Activated naive CD4-positive, alpha-beta T cell treated with anti-CD3 and anti-CD28 coated beads for 36 hours (primary cell): ENCODE measurements at regions not wholly inside any gene's neighbourhood (a gene's known extent, or its start where the extent isn't known, plus 50 kb on each side); places are given as distances from the start of the nearest gene placed in this dataset.
"Not testable (repeated sequence)": the region's sequence is repeated elsewhere in the genome, so short reads cannot be mapped to it uniquely, and the experiment has no call there.

Source experiments
- CTCF ChIA-PET: fragments of 350-600 bp; sonication (Branson Sonifier 250); formaldehyde crosslinking; loops from one replicate; lab custom pipeline; 2021; ENCODE audit warnings: antibody characterized with exemption; lab: Charles Lee
- DNase-seq: peaks from one replicate; pipeline ENCODE4 v3.0.0-alpha.2; 2020
- H3K27ac Mint-ChIP-seq: one replicate; pipeline ENCODE4 v1.8.0; 2021; ENCODE audit warnings: mild to moderate bottlenecking, mixed read lengths
- H3K27me3 Mint-ChIP-seq: one replicate; pipeline ENCODE4 v1.8.0; 2021; ENCODE audit warnings: low read depth, mixed read lengths
- H3K36me3 Mint-ChIP-seq: one replicate; pipeline ENCODE4 v1.8.0; 2021; ENCODE audit warnings: low read depth, mixed read lengths
- H3K4me1 Mint-ChIP-seq: one replicate; pipeline ENCODE4 v1.8.0; 2021; ENCODE audit warnings: low read depth, mixed read lengths
- H3K4me3 Mint-ChIP-seq: one replicate; pipeline ENCODE4 v1.8.0; 2021; ENCODE audit warnings: mild to moderate bottlenecking, moderate library complexity, mixed read lengths
- H3K9me3 Mint-ChIP-seq: one replicate; pipeline ENCODE4 v1.8.0; 2021; ENCODE audit warnings: mixed read lengths
- intact Hi-C: fragments of 100-400 bp; cut with micrococcal nuclease; formaldehyde crosslinking; loops from one replicate; pipeline ENCODE4 v1.15.1; 2023

DNA sequence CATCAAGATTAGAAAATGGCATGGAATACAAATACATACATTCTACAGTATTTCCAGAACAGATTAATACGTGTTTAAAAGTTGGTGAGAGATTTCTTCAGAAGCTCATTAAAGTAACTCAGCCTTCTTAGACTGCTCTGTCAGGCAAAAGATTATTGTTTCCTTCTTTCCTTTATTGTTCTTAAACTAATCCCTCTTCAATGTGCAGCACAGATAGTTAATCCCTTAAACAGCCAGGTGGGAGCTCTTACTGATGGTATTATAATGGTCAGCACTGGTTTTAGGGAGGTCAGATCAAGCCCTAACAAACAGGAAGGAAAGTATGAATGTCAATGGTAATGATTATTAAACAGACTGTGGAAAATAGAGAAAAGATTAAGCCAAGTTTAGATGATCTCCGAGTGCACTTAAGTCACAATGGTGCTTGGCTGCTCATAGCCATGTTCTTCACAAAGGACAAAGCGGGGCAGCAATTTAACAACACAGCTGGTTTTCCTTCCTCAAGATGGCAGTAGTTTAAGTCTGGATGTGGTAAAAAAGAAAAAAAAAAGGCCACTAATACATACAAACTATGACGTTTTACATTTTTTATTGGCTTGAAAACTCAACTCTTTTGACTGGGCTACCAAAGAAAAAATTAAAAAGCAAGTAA, 992.6 kb downstream of the PCDH9 start:
- intact Hi-C loops, result no loop called here
- Mint-ChIP-seq H3K27ac (no peak overlapping the region), H3K4me1 (no peaks in the 10 kb centered on the region), H3K9me3 (peaks cover 3% of the 10 kb centered on the region), H3K27me3 (no peaks in the 10 kb centered on the region), H3K36me3 (no peaks in the 10 kb centered on the region), H3K4me3 (no peak overlapping the region)
- DNase-seq, result no peak
- CTCF ChIA-PET, result no interaction called here

DNA sequence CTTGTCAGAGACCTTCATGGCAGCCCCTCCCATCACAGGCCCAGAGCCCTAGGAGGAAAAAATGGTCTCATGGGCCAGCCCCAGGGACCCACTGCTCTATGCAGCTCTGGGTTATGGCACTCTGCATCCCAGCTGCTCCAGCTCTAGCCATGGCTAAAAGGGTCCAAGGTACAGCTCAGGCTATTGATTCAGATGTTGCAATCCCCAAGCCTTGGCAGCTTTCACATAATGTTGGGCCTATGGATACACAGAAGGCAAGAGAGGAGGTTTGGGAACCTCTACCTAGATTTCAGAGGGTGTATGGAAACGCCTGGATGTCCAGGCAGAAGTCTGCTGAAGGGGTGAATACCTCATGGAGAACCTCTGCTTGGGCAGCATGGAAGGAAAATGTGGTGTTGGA, 996.0 kb downstream of the PCDH9 start:
- Mint-ChIP-seq H3K27me3 (no peaks in the 10 kb centered on the region), H3K27ac (no peak overlapping the region), H3K36me3 (no peaks in the 10 kb centered on the region)

DNA sequence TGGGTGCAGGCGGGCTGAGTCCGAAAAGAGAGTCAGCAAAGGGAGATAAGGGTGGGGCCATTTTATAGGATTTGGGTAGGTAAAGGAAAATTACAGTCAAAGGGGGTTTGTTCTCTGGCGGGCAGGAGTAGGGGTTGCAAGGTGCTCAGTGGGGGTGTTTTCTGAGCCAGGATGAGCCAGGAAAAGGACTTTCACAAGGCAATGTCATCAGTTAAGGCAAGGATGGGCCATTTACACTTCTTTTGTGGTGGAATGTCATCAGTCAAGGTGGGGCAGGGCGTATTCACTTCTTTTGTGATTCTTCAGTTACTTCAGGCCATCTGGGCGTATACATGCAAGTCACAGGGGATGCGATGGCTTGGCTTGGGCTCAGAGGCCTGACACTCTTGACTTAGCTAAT, 998.2 kb downstream of the PCDH9 start:
- H3K27me3 Mint-ChIP-seq, H3K9me3 Mint-ChIP-seq, H3K27ac Mint-ChIP-seq, H3K4me3 Mint-ChIP-seq, DNase-seq, CTCF ChIA-PET, intact Hi-C loops, H3K4me1 Mint-ChIP-seq, H3K36me3 Mint-ChIP-seq: not testable (repeated sequence)

More for the DNA sequence above, 996.0 kb downstream of the PCDH9 start:
- H3K4me3 Mint-ChIP-seq, result no peak overlapping the region
- H3K9me3 Mint-ChIP-seq, result peaks cover 3% of the 10 kb centered on the region
- CTCF ChIA-PET, result no interaction called here
- no peak for DNase-seq
- intact Hi-C loops, result no loop called here
- H3K4me1 Mint-ChIP-seq, result no peaks in the 10 kb centered on the region

DNA sequence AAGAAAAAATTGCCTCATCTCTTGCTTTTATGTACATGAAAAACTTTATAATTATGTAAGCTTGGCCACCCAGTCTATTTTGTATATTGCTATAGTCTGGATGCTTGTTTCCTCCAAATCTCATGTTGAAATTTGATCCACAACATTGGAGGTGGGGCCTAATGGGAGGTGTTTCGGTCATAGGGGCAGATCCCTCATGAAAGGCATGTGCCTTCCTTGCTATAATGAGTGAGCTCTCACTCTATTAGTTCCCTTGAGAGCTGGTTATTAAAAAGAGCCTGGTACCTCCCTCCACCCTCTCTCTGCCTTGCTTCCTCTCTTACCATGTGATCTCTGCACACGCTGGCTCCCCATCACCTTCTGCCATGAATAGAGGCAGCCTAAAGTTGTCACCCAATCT, 1005.1 kb downstream of the PCDH9 start:
- Mint-ChIP-seq H3K36me3 (no peaks in the 10 kb centered on the region), H3K9me3 (no peaks in the 10 kb centered on the region), H3K27ac (no peak overlapping the region), H3K4me1 (no peaks in the 10 kb centered on the region), H3K27me3 (no peaks in the 10 kb centered on the region), H3K4me3 (no peak overlapping the region)
- no peak for DNase-seq
- intact Hi-C loops, result no loop called here
- CTCF ChIA-PET, result no interaction called here

DNA sequence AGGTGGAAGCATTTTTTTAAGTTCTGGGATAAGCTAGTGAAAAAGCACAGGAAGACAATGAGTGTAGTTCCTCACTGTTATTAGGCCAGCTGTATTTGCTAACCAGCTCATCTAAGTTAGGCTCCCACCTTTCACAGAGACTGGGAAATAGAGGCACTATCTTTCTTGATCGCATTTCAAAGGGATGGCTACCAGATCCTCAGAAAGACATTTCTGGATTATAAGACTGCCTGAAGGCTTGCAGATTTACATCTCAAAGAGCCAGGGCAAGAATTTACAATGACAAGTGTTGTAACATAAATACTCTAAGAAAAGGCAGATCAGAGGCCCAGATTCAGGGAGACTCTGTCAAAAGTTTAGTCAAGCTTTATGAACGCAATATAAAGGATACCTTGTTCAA, 1005.5 kb downstream of the PCDH9 start:
- Mint-ChIP-seq H3K9me3 (no peaks in the 10 kb centered on the region), H3K4me1 (no peaks in the 10 kb centered on the region), H3K27ac (no peak overlapping the region), H3K36me3 (no peaks in the 10 kb centered on the region), H3K27me3 (no peaks in the 10 kb centered on the region), H3K4me3 (no peak overlapping the region)
- CTCF ChIA-PET, result no interaction called here
- intact Hi-C loops, result no loop called here
- no peak for DNase-seq

DNA sequence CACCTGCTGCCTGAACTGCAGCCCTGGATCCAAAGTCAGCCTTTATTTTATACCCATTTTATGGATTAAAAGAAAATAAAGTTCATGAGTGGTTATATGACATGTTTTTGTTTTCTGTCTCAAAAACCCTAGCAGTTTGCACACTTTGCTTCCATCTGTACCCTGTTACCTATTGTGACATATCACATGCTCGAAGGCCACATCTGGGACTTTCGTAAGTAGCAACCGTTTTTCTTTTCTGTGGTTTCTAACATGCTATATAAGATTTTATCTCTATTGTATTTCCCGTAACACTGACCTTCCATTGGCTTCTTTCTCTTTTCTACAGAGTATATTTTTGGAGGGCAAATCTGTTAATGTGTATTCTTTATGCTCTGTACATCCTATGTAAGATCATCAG, 1007.2 kb downstream of the PCDH9 start:
- CTCF ChIA-PET, result no interaction called here
- Mint-ChIP-seq H3K4me3 (no peak overlapping the region), H3K36me3 (no peaks in the 10 kb centered on the region), H3K27me3 (no peaks in the 10 kb centered on the region), H3K27ac (no peak overlapping the region), H3K9me3 (no peaks in the 10 kb centered on the region), H3K4me1 (no peaks in the 10 kb centered on the region)
- no peak for DNase-seq
- intact Hi-C loops, result no loop called here

DNA sequence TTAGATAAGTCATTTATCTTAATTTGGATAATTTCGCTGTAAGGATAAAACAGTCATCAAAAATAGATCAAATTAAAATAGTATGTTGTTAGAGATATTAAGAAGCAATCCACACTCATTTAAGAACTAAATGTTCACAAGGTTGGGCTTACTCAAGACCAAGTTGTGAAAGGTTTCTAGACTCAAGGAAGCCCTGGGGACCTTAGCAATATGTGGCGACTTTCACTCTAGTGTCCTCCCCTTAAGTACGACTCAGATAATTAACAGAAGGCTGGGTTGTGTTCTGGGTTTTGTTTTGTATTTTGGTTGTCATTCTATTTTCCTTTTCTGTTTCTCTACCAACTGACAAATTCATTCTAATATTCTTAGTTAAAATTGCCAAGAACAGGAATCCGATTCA, 1008.0 kb downstream of the PCDH9 start:
- DNase-seq, result no peak
- Mint-ChIP-seq H3K4me3 (no peak overlapping the region), H3K9me3 (no peaks in the 10 kb centered on the region), H3K36me3 (no peaks in the 10 kb centered on the region), H3K27me3 (no peaks in the 10 kb centered on the region), H3K27ac (no peak overlapping the region), H3K4me1 (no peaks in the 10 kb centered on the region)
- CTCF ChIA-PET, result no interaction called here
- intact Hi-C loops, result no loop called here

DNA sequence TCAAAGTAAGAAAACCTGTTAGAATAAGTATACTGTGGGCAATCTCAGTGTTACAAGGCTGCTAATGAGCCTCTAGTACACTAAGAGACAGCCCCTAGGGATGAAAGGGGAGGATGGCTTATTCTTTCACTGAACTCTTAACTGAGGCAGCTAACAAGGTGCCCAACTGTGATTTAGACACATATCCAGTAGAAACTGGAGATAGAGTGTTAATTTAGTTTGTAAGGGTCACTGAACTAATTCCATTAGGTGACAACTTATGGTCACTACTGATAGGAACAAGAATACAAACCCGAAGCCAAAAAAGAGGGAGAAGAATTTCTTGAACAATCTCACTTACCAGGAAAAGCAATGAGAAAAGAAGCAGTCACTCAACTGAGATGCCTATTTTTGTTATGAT, 1010.6 kb downstream of the PCDH9 start:
- CTCF ChIA-PET, result no interaction called here
- Mint-ChIP-seq H3K27ac (no peak overlapping the region), H3K4me3 (no peak overlapping the region), H3K27me3 (no peaks in the 10 kb centered on the region), H3K4me1 (no peaks in the 10 kb centered on the region), H3K36me3 (no peaks in the 10 kb centered on the region), H3K9me3 (peaks cover 1% of the 10 kb centered on the region)
- intact Hi-C loops, result no loop called here
- no peak for DNase-seq

DNA sequence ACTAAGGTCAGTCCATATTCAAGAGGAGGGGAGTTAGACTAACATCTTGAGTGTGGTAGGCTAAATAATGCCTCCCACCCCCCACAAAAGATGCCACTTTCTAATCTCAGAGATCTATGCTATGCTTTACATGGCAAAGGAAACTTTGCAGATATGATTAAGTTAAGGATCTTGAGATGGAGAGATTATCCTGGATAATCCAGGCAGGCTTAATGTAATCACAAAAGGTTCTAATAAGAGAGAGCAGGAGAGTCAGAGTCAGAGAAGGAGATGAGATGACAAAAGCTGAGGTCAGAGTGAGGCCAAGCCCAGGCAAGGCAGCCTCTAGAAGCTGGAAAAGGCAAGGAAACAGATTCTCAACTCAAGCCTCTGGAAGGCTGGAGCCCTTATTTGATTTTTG, 1011.6 kb downstream of the PCDH9 start:
- H3K27me3 Mint-ChIP-seq, result no peaks in the 10 kb centered on the region
- no peak overlapping the region for H3K27ac Mint-ChIP-seq
- peaks cover 1% of the 10 kb centered on the region for H3K9me3 Mint-ChIP-seq
- CTCF ChIA-PET, result no interaction called here
- H3K4me3 Mint-ChIP-seq, result no peak overlapping the region
- H3K4me1 Mint-ChIP-seq, result no peaks in the 10 kb centered on the region
- DNase-seq, result no peak
- H3K36me3 Mint-ChIP-seq, result no peaks in the 10 kb centered on the region
- intact Hi-C loops, result no loop called here

DNA sequence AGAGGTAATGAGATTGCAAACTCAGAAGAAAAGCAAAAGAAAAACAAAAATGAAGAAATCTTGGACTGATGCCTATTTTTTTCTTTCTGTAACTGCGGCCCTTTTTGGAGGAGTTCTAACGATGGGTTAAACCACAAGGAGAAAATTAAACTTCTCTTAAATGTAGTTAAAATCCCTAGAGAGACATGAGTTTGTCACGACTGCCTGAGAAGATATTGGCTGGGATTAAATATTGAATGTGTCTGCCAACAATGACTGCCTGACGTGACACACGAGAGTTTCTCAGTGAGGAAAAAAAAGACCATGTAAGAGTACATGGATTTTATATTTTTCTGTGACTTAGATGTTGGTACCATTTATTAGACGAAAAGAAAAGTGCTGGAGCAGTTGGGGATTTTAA, 1013.4 kb downstream of the PCDH9 start:
- CTCF ChIA-PET, result no interaction called here
- H3K4me1 Mint-ChIP-seq, result no peaks in the 10 kb centered on the region
- no peaks in the 10 kb centered on the region for H3K27me3 Mint-ChIP-seq
- intact Hi-C loops, result no loop called here
- no peak overlapping the region for H3K27ac Mint-ChIP-seq
- H3K9me3 Mint-ChIP-seq, result peaks cover 1% of the 10 kb centered on the region
- H3K36me3 Mint-ChIP-seq, result no peaks in the 10 kb centered on the region
- DNase-seq, result no peak
- no peak overlapping the region for H3K4me3 Mint-ChIP-seq

DNA sequence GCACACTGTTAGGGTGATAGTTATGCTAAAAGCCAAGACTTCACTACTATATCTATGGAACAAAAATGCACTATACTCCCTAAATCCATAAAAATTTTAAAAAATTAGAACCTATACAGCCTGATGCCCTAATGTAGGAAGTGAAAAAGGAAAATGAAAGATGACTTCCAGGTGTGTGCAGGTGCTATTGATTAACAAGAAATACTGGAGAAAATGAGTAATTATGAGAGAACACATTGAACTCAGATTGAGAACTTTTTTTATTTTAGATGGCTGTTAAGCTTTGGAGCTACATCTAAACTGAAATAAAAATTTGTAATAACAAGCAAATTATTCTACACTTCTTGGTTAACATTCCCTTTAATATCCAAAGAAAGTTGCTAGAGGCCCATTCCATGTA, 1015.7 kb downstream of the PCDH9 start:
- H3K4me3 Mint-ChIP-seq, result no peak overlapping the region
- H3K27me3 Mint-ChIP-seq, result no peaks in the 10 kb centered on the region
- peaks cover 5% of the 10 kb centered on the region for H3K9me3 Mint-ChIP-seq
- CTCF ChIA-PET, result no interaction called here
- no peak overlapping the region for H3K27ac Mint-ChIP-seq
- intact Hi-C loops, result no loop called here
- no peaks in the 10 kb centered on the region for H3K4me1 Mint-ChIP-seq
- no peak for DNase-seq
- H3K36me3 Mint-ChIP-seq, result no peaks in the 10 kb centered on the region

DNA sequence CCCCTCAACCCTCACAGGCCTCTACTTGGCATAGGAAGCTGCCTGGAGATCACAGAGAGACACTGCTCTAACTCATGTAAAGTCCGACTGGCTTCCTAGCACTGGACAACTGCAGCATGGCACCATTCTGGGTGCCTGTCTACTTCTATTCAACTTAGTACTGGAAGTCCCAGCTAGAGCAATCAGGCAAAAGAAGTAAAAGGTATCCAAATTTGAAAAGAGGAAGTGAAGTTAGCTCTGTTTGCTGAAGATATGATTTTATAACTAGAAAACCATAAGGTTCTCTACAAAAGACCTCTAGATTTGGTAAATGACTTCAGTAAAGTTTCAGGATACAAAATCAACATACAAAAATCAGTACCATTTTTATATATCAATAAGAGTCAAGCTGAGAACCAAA, 1017.6 kb downstream of the PCDH9 start:
- Mint-ChIP-seq H3K36me3 (no peaks in the 10 kb centered on the region), H3K27me3 (no peaks in the 10 kb centered on the region), H3K4me1 (no peaks in the 10 kb centered on the region), H3K4me3 (no peak overlapping the region), H3K9me3 (peaks cover 5% of the 10 kb centered on the region), H3K27ac (no peak overlapping the region)
- CTCF ChIA-PET, result no interaction called here
- no peak for DNase-seq
- intact Hi-C loops, result no loop called here

DNA sequence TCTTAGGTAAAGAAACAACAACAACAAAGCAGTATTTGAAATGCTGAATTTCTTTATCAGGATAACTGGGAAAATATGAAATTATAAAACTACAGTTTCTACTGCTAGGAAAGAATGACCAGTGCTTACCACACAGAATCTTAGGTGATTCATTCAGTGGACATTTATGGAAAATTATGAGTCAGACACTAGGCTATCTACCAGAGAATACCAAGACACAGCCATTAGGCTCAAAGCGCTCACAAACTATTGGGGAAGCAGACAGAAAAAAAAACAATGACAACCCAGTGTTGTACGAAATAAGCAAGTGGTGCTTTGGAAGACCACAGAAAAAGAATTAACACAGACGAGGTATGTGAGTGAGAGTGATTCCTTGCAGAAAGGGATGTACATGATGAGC, 1019.5 kb downstream of the PCDH9 start:
- CTCF ChIA-PET, result no interaction called here
- peaks cover 5% of the 10 kb centered on the region for H3K9me3 Mint-ChIP-seq

DNA sequence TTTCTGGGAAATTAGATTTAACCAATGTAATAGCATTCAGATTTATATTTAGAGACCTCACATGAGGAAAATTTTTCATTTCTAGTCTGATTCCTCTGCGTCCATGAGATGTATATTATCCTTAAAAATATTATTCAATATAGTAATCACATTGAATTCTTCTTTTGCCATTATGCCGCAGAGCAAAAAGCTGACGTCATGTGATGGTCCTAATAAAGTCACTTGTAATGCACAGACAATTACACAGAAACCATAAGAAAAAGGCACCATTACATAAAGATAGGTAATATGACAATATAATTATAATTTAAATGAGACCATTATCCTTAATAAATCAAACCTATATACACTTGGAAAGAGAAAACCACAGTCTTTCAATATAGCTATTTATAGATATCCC, 1021.5 kb downstream of the PCDH9 start:
- Mint-ChIP-seq H3K9me3 (peaks cover 4% of the 10 kb centered on the region), H3K36me3 (no peaks in the 10 kb centered on the region), H3K27me3 (no peaks in the 10 kb centered on the region), H3K27ac (no peak overlapping the region), H3K4me3 (no peak overlapping the region), H3K4me1 (no peaks in the 10 kb centered on the region)
- DNase-seq, result no peak
- intact Hi-C loops, result no loop called here
- CTCF ChIA-PET, result no interaction called here

More for the DNA sequence above, 1019.5 kb downstream of the PCDH9 start:
- no peaks in the 10 kb centered on the region for H3K27me3 Mint-ChIP-seq
- no peak overlapping the region for H3K4me3 Mint-ChIP-seq
- no peak for DNase-seq
- H3K36me3 Mint-ChIP-seq, result no peaks in the 10 kb centered on the region
- no peaks in the 10 kb centered on the region for H3K4me1 Mint-ChIP-seq
- intact Hi-C loops, result no loop called here
- no peak overlapping the region for H3K27ac Mint-ChIP-seq
